ENCODE measurements at regions not wholly inside any gene's neighbourhood (a gene's known extent, or its start where the extent isn't known, plus 50 kb on each side); places are given as distances from the start of the nearest gene placed in this dataset.
"Not testable (repeated sequence)": the region's sequence is repeated elsewhere in the genome, so short reads cannot be mapped to it uniquely, and the experiment has no call there.

GRCh38 chr11:71126401-71126800, 126.0 kb downstream of the SHANK2 start:
- not testable (repeated sequence) for TF ChIP-seq CTCF, EZH2 (IDR thresholded peaks at IDR 0.05)
